T47D (cell line): ENCODE measurements at regions not wholly inside any gene's neighbourhood (a gene's known extent, or its start where the extent isn't known, plus 50 kb on each side); places are given as distances from the start of the nearest gene placed in this dataset.
"Not testable (repeated sequence)": the region's sequence is repeated elsewhere in the genome, so short reads cannot be mapped to it uniquely, and the experiment has no call there.

Experiments
- DNase-seq, 2 experiments: peaks; one replicate each; pipeline versions ENCODE4 v3.0.0 to v3.0.0-alpha.2; 2011 to 2012; ENCODE audit warnings: low read depth in 1 of 2, low spot score in 1 of 2
- JUND ChIP-seq: IDR thresholded peaks from 2 replicates; pipeline ENCODE4 v1.6.1; 2012; ENCODE audit warnings: low read depth
- in situ Hi-C: cut with HindIII; loops from 2 replicates; pipeline ENCODE4 v1.10.0; 2016; ENCODE audit warnings: low sequenced_read_pairs, low pct_unique_long_range_greater_than_20kb

- no peak for TF ChIP-seq JUND
- DNase-seq = no peak
- in situ Hi-C loops = no loop called here
Measured at GRCh38 chr10:81570349-81570748, 304.6 kb upstream of the NRG3 start.

- in situ Hi-C loops = no loop called here
- DNase-seq = no peak
- TF ChIP-seq JUND = no peak
Measured at GRCh38 chr10:81570878-81571794, 303.9 kb upstream of the NRG3 start.

- TF ChIP-seq JUND = no peak
- no peak for DNase-seq
- in situ Hi-C loops = no loop called here
Measured at GRCh38 chr10:81575036-81575435, 300.0 kb upstream of the NRG3 start.

GRCh38 chr10:81576336-81576735, 298.7 kb upstream of the NRG3 start:
- TF ChIP-seq JUND = no peak
- in situ Hi-C loops = no loop called here
- DNase-seq = no peak

- in situ Hi-C loops = no loop called here
- DNase-seq = no peak
- TF ChIP-seq JUND = no peak
Measured at GRCh38 chr10:81594991-81595390, 280.0 kb upstream of the NRG3 start.

DNA sequence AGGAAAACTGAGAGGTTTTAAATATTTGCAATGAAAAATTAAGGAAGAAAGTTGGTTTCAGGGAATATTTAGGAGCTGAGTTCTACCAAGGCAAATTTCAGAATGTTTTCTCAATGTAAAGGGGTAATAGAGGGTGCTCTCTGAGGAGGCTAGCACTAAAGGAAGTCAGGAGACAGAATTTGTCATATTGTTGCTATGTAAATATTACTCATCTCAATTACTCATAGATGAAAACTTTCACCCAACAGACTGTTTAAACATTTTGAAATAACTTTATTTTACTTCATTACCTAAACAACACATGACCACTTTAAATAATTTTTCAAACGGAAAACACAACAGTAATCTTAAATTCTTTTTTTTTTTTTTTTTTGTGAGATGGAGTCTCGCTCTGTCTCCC, 274.8 kb upstream of the NRG3 start:
- no peak for DNase-seq
- TF ChIP-seq JUND = no peak
- in situ Hi-C loops = no loop called here

- no peak for TF ChIP-seq JUND
- DNase-seq = no peak
- in situ Hi-C loops = no loop called here
Measured at GRCh38 chr10:81603106-81603620, 271.8 kb upstream of the NRG3 start.

DNA sequence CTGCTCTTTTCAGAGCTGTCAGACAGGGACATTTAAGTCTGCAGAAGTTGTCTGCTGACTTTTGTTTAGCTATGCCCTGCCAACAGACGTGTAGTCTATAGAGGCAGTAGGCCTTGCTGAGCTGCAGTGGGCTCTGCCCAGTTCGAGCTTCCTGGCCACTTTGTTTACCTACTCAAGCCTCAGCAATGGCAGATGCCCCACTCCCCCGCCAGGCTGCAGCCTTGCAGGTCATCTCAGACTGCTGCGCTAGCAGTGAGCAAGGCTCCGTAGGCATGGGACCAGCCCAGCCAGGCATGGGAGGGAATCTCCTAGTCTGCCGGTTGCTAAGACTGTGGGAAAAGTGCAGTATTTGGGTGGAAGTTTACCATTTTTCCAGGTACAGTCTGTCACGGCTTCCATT, 230.5 kb upstream of the NRG3 start:
- DNase-seq, in situ Hi-C loops: not testable (repeated sequence)

DNA sequence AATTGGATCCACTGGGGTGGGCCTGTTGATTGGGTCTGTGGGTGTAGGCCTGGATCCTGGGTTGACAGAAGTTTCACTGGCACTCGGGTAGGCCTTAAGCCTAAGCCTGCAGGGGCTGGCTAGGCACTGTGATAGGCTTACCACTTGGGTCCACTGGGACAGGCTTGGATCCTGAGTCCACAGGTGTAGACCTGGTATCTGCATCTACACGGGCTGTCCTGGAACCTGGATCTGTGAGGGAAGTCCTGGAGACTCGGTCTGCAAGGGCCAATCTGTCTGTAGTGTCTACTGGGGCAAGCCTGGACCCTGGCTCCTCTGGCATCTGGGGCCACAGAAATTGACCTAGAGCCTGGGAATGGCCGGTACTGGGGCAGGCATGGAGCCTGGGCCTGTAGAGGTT, 219.0 kb upstream of the NRG3 start:
- in situ Hi-C loops = no loop called here
- no peak for DNase-seq
- TF ChIP-seq JUND = no peak

GRCh38 chr10:81662837-81663236, 212.2 kb upstream of the NRG3 start:
- no peak for DNase-seq
- no peak for TF ChIP-seq JUND
- in situ Hi-C loops = no loop called here

- DNase-seq, in situ Hi-C loops: not testable (repeated sequence)
Measured at GRCh38 chr10:81664800-81665199, 210.2 kb upstream of the NRG3 start.

DNA sequence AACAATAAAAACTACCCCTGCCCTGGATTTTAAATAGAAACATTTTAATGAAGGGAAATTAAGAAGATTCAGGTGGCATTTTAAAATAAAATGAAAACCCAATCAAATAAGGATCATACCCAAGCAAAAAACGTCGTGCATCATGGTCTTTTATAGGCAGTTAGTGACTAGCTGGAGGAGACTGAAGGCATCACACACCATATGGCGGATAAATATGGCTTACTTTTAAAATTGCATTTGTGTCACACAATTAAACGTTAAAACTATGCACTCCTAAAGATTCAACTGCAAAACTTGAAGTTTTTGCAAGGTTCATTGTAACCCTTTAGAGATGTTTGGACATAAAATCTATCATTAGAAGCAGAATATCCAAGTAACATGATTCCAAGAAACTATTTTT, 200.1 kb upstream of the NRG3 start:
- in situ Hi-C loops = no loop called here
- TF ChIP-seq JUND = no peak
- no peak for DNase-seq

DNA sequence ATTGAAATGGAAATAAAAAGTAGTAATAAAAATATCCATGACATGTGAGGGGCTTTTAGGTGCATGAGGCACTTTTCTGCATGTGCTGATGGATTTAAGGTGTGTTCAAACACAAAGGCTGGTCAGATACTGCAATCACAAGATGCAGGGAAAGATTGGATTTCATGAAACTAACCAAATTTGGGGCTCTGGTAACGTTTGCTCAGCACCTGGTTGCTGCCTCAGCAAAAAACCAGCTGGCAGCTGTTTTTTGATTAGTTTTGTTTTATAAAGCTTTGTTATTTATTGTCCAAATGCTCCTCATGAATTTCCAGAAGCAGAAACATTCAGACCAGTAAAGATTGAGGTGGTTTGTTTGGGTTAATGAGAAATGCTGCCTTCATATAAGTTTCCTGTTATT, 195.7 kb upstream of the NRG3 start:
- no peak for DNase-seq
- in situ Hi-C loops = no loop called here
- no peak for TF ChIP-seq JUND

- no peak for DNase-seq
Measured at GRCh38 chr10:81680359-81680758, 194.6 kb upstream of the NRG3 start.

More at GRCh38 chr10:81680359-81680758, 194.6 kb upstream of the NRG3 start:
- in situ Hi-C loops = no loop called here
- no peak for TF ChIP-seq JUND
